22Rv1 (cell line): ENCODE measurements at regions not wholly inside any gene's neighbourhood (a gene's known extent, or its start where the extent isn't known, plus 50 kb on each side); places are given as distances from the start of the nearest gene placed in this dataset.

Experiments
- ZFX ChIP-seq: fragments of 450-650 bp; IDR thresholded peaks from 2 replicates; pipeline ENCODE4 v1.6.1; 2017; ENCODE audit warnings: antibody characterized with exemption, borderline replicate concordance
- TF ChIP-seq, protein P1 (sequence below): fragments of 450-650 bp; IDR thresholded peaks from 2 replicates; pipeline ENCODE4 v1.5.1; 2017; ENCODE audit warnings: mild to moderate bottlenecking

DNA sequence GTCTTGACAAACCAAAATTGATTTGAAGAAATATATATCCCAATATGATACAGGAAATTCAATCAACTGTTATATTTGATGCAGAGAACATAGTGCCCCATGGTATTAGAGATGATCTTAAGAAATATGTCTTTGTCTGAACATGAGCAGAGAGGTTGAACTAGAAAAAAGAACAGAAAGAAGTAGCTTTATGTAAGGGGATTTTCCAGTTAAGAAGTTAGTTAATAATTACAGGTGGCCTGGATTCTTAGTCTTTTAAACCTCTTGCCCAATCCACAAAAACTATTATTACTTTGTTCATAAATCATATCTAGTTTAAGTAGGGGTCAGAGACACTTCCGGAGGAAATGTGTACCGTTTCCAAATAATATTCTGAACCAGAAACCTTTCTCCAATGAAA lies 1186.7 kb upstream of the EPHA6 start:
- TF ChIP-seq, protein P1, sequence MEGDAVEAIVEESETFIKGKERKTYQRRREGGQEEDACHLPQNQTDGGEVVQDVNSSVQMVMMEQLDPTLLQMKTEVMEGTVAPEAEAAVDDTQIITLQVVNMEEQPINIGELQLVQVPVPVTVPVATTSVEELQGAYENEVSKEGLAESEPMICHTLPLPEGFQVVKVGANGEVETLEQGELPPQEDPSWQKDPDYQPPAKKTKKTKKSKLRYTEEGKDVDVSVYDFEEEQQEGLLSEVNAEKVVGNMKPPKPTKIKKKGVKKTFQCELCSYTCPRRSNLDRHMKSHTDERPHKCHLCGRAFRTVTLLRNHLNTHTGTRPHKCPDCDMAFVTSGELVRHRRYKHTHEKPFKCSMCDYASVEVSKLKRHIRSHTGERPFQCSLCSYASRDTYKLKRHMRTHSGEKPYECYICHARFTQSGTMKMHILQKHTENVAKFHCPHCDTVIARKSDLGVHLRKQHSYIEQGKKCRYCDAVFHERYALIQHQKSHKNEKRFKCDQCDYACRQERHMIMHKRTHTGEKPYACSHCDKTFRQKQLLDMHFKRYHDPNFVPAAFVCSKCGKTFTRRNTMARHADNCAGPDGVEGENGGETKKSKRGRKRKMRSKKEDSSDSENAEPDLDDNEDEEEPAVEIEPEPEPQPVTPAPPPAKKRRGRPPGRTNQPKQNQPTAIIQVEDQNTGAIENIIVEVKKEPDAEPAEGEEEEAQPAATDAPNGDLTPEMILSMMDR, result no peak
- TF ChIP-seq ZFX, result no peak
